GM12878 (cell line): ENCODE measurements at regions not wholly inside any gene's neighbourhood (a gene's known extent, or its start where the extent isn't known, plus 50 kb on each side); places are given as distances from the start of the nearest gene placed in this dataset.
A peak's percentile ranks its signal among the peaks of the same experiment; 100 is the strongest.

Experiments used
- ATAC-seq: fragments of 200-7000 bp; cut with Tn5 transposase; 3 replicates; pipeline ENCODE4 v1.9.1; 2020; ENCODE audit warnings: mild to moderate bottlenecking, moderate library complexity
- BruUV-seq: library from RNA; stranded (reverse); fragments of 400-500 nt; replicated peaks from 2 replicates; lab custom pipeline; 2021; lab: Mats Ljungman, UMichigan
- CTCF ChIA-PET: fragments of 300-600 bp; sonication (Branson Sonifier 250); formaldehyde crosslinking; extraction: SDS; loops from one replicate; lab custom pipeline; 2021; ENCODE audit warnings: inconsistent platforms; lab: Yijun Ruan, JAX
- POLR2A ChIA-PET: fragments of 350-600 bp; formaldehyde crosslinking; extraction: SDS; loops from one replicate; lab custom pipeline; 2021; ENCODE audit warnings: inconsistent platforms; lab: Charles Lee
- RAD21 ChIA-PET: fragments of 300-600 bp; sonication (Branson Sonifier 250); formaldehyde crosslinking; loops from one replicate; lab custom pipeline; 2023; ENCODE audit warnings: antibody characterized with exemption; ENCODE audit not compliant: unreplicated experiment; lab: Charles Lee
- SMC1A ChIA-PET: fragments of 300-600 bp; sonication (Branson Sonifier 250); formaldehyde crosslinking; loops from one replicate; lab custom pipeline; 2023; ENCODE audit not compliant: unreplicated experiment, uncharacterized antibody; lab: Charles Lee
- DNase-seq: peaks from one replicate; pipeline ENCODE4 v3.0.0-alpha.2; 2011; ENCODE audit warnings: low read depth, low spot score
- FAIRE-seq: peaks from 3 replicates; lab custom pipeline; 2011; peaks lifted over from hg19 to GRCh38; lab: Jason Lieb, UNC
- H2AFZ ChIP-seq: 2 replicates; pipeline ENCODE4 v1.6.0; 2011; ENCODE audit warnings: low read depth, low read length, control low read depth; ENCODE audit not compliant: control insufficient read depth
- H3K27ac ChIP-seq: 2 replicates; pipeline ENCODE4 v1.5.1; 2011; ENCODE audit warnings: control low read depth; ENCODE audit not compliant: control insufficient read depth, insufficient read depth
- H3K27me3 ChIP-seq, 2 experiments: replicated peaks in 1 of 2; 2 replicates each; pipeline versions ENCODE4 v1.6.0 to v1.6.1; 2011; ENCODE audit warnings: low read length in 1 of 2; ENCODE audit not compliant: control insufficient read depth in 2 of 2, insufficient read depth in 2 of 2
- H3K36me3 ChIP-seq, 2 experiments: 2 replicates each; pipeline ENCODE4 v1.5.1; 2011; ENCODE audit warnings: low read length in 1 of 2; ENCODE audit not compliant: control insufficient read depth in 2 of 2, insufficient read depth in 2 of 2
- H3K4me1 ChIP-seq: 2 replicates; pipeline ENCODE4 v1.6.1; 2011; ENCODE audit warnings: mild to moderate bottlenecking, low read length, moderate library complexity, mixed read lengths; ENCODE audit not compliant: control insufficient read depth, insufficient read depth
- H3K4me2 ChIP-seq: 2 replicates; pipeline ENCODE4 v1.6.0; 2011; ENCODE audit warnings: control low read depth; ENCODE audit not compliant: control insufficient read depth, insufficient read depth
- H3K4me3 ChIP-seq: fragments of 200-600 bp; sonication (generic); 2 replicates; pipeline ENCODE4 v1.5.1; 2016
- H3K79me2 ChIP-seq: 2 replicates; pipeline ENCODE4 v1.6.0; 2011; ENCODE audit warnings: low read length; ENCODE audit not compliant: control insufficient read depth, insufficient read depth
- H3K9ac ChIP-seq: 2 replicates; pipeline ENCODE4 v1.8.0; 2011; ENCODE audit warnings: low read length, control low read depth, mixed read lengths; ENCODE audit not compliant: control insufficient read depth, insufficient read depth
- H3K9me3 ChIP-seq: replicated peaks from 3 replicates; pipeline ENCODE4 v1.5.1; 2011; ENCODE audit warnings: mild to moderate bottlenecking, low read length; ENCODE audit not compliant: control insufficient read depth, insufficient read depth
- H4K20me1 ChIP-seq: 2 replicates; pipeline ENCODE4 v1.6.0; 2011; ENCODE audit not compliant: control insufficient read depth, insufficient read depth
- BACH1 ChIP-seq: fragments of 450-650 bp; IDR thresholded peaks from 2 replicates; pipeline ENCODE4 v1.6.1; 2017; ENCODE audit warnings: mild to moderate bottlenecking, borderline replicate concordance
- CBX5 ChIP-seq: sonication (generic); IDR thresholded peaks from 2 replicates; pipeline ENCODE4 v1.6.1; 2016; ENCODE audit warnings: low read depth, moderate library complexity, mild to moderate bottlenecking, inconsistent platforms
- EZH2 ChIP-seq: IDR thresholded peaks from 2 replicates; pipeline ENCODE4 v1.6.1; 2012; ENCODE audit warnings: low read depth, mild to moderate bottlenecking, control low read depth, inconsistent platforms, low read length, borderline replicate concordance; ENCODE audit not compliant: control insufficient read depth
- MEF2B ChIP-seq: fragments of 450-650 bp; IDR thresholded peaks from 2 replicates; pipeline ENCODE4 v1.6.1; 2018; ENCODE audit warnings: mild to moderate bottlenecking, moderate library complexity; ENCODE audit not compliant: partially characterized antibody, poor library complexity, severe bottlenecking
- POLR2AphosphoS5 ChIP-seq: IDR thresholded peaks from 2 replicates; pipeline ENCODE4 v1.6.1; 2011; ENCODE audit warnings: mild to moderate bottlenecking, low read length, inconsistent platforms
- RB1 ChIP-seq: fragments of 450-650 bp; formaldehyde crosslinking; IDR thresholded peaks from 2 replicates; pipeline ENCODE4 v1.6.1; 2017; ENCODE audit warnings: mild to moderate bottlenecking, borderline replicate concordance
- SIN3A ChIP-seq: IDR thresholded peaks from 2 replicates; pipeline ENCODE4 v1.6.1; 2012; ENCODE audit warnings: low read depth, low read length, improper control_type of control experiment
- SIX5 ChIP-seq: IDR thresholded peaks from 2 replicates; pipeline ENCODE4 v1.6.1; 2011; ENCODE audit warnings: mild to moderate bottlenecking, low read depth, low read length, moderate library complexity; ENCODE audit not compliant: severe bottlenecking
- SUPT20H ChIP-seq: IDR thresholded peaks from 2 replicates; pipeline ENCODE4 v1.6.1; 2011; ENCODE audit warnings: low read depth, mild to moderate bottlenecking, low read length, moderate library complexity, borderline replicate concordance; ENCODE audit not compliant: control insufficient read depth
- TAF1 ChIP-seq: IDR thresholded peaks from 2 replicates; pipeline ENCODE4 v1.6.1; 2011; ENCODE audit warnings: mild to moderate bottlenecking, low read depth, low read length, borderline replicate concordance
- TCF7 ChIP-seq: IDR thresholded peaks from 2 replicates; pipeline ENCODE4 v1.6.1; 2014; ENCODE audit warnings: antibody characterized with exemption, borderline replicate concordance
- WGBS: methylation state at CpG from one replicate; pipeline ENCODE4 v1.1.6; 2016; ENCODE audit warnings: low lambda C conversion rate; ENCODE audit not compliant: insufficient replicate concordance, insufficient coverage; ENCODE audit errors: missing lambda C conversion rate; 5-methylcytosine and 5-hydroxymethylcytosine counted together
- in situ Hi-C: fragments of 300-500 bp; cut with MboI; formaldehyde crosslinking; loops from 9 replicates; pipeline ENCODE4 v1.14.3; 2018; ENCODE audit warnings: mixed read lengths
- intact Hi-C: fragments of 100-400 bp; cut with micrococcal nuclease; formaldehyde crosslinking; loops from one replicate; pipeline ENCODE4 v1.14.2; 2022; ENCODE audit not compliant: unreplicated experiment
- TF ChIP-seq, protein P1 (sequence below), 3 experiments: IDR thresholded peaks in 2 of 3; conservative IDR thresholded peaks in 1 of 3; 2 replicates each; pipeline ENCODE4 v1.5.1; 2011; ENCODE audit warnings: low read depth in 3 of 3, low read length in 3 of 3, mild to moderate bottlenecking in 3 of 3, control low read depth in 2 of 3, moderate library complexity in 2 of 3, inconsistent platforms in 1 of 3, mixed read lengths in 1 of 3; ENCODE audit not compliant: control insufficient read depth in 2 of 3, insufficient read depth in 1 of 3; ENCODE audit errors: extremely low read depth in 1 of 3
- TF ChIP-seq, protein P2 (sequence below): fragments of 450-650 bp; IDR thresholded peaks from 2 replicates; pipeline ENCODE4 v1.6.1; 2016; ENCODE audit warnings: mild to moderate bottlenecking
- TF ChIP-seq, protein P3 (sequence below): IDR thresholded peaks from 2 replicates; pipeline ENCODE4 v1.6.1; 2011; ENCODE audit warnings: borderline replicate concordance, low read depth, mild to moderate bottlenecking, moderate library complexity, mixed read lengths, low read length; ENCODE audit not compliant: insufficient read depth; ENCODE audit errors: extremely low read length

DNA sequence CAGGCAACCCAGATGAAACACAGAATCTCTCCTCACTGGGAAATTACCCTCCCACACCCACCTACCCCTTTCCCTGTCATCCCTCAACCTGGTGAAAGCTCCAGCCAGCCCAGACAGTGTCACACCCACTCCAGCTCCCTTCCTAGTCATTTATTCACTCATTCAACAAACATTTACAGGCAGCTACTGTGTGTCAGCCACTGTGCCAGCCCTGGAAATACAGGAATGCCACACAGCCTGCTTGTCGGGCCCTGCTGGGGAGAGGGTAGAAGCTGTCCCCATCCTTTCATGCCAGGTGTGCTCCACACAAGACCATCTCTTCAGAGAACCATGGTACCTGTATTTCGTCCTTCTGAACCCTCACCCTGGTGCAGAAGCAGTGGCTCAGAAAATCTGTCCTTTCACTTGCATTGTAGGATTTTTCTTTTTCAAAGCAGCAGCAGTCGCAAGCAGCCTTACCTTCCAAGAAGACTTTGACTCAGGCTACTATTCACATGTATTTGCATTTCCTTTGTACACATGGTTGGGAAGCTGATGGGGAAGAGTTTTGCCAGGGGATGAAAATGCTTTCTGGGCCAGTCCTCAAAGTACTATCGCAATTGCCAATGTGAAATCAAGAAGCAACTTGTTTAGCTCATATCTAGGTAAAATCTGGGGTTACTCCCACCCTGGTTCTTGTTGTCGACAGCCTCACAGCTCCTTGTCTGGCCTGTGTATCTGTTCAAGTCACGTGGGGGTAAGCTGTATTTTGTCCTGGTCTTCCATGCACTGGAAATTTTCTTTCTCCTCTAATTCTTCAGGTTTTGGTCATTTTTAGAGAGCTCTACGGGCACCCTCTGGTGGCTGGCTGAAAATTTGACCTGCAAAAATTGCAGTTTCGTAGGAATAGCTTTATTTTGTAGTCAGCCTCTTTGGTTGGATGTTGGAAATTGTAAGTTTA, 147.4 kb upstream of the EGLN3 start:
- WGBS = 35% methylated on average over 8 of the region's 8 CpGs
- intact Hi-C loops (loop anchor here (1.0 to 10.0 kb wide), 5 partner anchors 130 to 259 kb away; no protein-coding TSS in a partner anchor), in situ Hi-C loops (no loop called here)
- H2AFZ ChIP-seq = no peak overlapping the region
- POLR2A ChIA-PET = interaction anchor here (0.5 to 1.7 kb wide), 8 partner anchors 52 to 250 kb away, joined by 3 to 5 read pairs (median 3); no protein-coding TSS in a partner anchor
- H3K27me3 ChIP-seq = no peaks in the 10 kb centered on the region
- CTCF ChIA-PET = interaction anchor here (0.7 to 18.8 kb wide), 92 partner anchors 8 to 1523 kb away, joined by 3 to 809 read pairs (median 6); partner anchors contain the start of gene EGLN3
- no peak overlapping the region for H3K9ac ChIP-seq
- FAIRE-seq (peak; percentile 7), ATAC-seq (peak; percentile 59), DNase-seq (peak; percentile 36)
- H3K4me1 ChIP-seq = no peaks in the 10 kb centered on the region
- BruUV-seq = no TSS peak
- SMC1A ChIA-PET = interaction anchor here (0.6 to 15.2 kb wide), 84 partner anchors 9 to 1492 kb away, joined by 3 to 668 read pairs (median 5); partner anchors contain the start of gene EGLN3
- H3K9me3 ChIP-seq = no peaks in the 10 kb centered on the region; the same call in 2 of the 3 replicates
- RAD21 ChIA-PET = interaction anchor here (0.7 to 9.9 kb wide), 77 partner anchors 8 to 1521 kb away, joined by 3 to 466 read pairs (median 5); partner anchors contain the start of gene EGLN3
- no peak overlapping the region for H3K4me3 ChIP-seq
- no peaks in the 10 kb centered on the region for H3K36me3 ChIP-seq
- H3K4me2 ChIP-seq = no peak overlapping the region
- no peaks in the 10 kb centered on the region for H4K20me1 ChIP-seq
- H3K79me2 ChIP-seq = no peaks in the 10 kb centered on the region
- no peak overlapping the region for H3K27ac ChIP-seq
- TF ChIP-seq, protein P1, sequence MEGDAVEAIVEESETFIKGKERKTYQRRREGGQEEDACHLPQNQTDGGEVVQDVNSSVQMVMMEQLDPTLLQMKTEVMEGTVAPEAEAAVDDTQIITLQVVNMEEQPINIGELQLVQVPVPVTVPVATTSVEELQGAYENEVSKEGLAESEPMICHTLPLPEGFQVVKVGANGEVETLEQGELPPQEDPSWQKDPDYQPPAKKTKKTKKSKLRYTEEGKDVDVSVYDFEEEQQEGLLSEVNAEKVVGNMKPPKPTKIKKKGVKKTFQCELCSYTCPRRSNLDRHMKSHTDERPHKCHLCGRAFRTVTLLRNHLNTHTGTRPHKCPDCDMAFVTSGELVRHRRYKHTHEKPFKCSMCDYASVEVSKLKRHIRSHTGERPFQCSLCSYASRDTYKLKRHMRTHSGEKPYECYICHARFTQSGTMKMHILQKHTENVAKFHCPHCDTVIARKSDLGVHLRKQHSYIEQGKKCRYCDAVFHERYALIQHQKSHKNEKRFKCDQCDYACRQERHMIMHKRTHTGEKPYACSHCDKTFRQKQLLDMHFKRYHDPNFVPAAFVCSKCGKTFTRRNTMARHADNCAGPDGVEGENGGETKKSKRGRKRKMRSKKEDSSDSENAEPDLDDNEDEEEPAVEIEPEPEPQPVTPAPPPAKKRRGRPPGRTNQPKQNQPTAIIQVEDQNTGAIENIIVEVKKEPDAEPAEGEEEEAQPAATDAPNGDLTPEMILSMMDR (IDR thresholded peaks at IDR 0.05 in 2 of 3, conservative IDR thresholded peaks at IDR 0.05 in 1 of 3; ENCODE audit: control insufficient read depth in 2 of 3, extremely low read depth in 1 of 3, insufficient read depth in 1 of 3, low read depth in 3 of 3, low read length in 3 of 3) = peak; percentile 57 to 74 (median 63); a peak in 5 of 6 replicates
- TF ChIP-seq POLR2AphosphoS5 (no peak), RB1 (peak; percentile 53; the same call in 1 of the 2 replicates), CBX5 (no peak), TCF7 (no peak), BACH1 (no peak), MEF2B (no peak), SIX5 (no peak), TAF1 (no peak), EZH2 (no peak), SUPT20H (no peak), SIN3A (no peak)
- TF ChIP-seq, protein P2, sequence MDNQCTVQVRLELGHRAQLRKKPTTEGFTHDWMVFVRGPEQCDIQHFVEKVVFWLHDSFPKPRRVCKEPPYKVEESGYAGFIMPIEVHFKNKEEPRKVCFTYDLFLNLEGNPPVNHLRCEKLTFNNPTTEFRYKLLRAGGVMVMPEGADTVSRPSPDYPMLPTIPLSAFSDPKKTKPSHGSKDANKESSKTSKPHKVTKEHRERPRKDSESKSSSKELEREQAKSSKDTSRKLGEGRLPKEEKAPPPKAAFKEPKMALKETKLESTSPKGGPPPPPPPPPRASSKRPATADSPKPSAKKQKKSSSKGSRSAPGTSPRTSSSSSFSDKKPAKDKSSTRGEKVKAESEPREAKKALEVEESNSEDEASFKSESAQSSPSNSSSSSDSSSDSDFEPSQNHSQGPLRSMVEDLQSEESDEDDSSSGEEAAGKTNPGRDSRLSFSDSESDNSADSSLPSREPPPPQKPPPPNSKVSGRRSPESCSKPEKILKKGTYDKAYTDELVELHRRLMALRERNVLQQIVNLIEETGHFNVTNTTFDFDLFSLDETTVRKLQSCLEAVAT = peak; percentile 40; the same call in 1 of the 2 replicates
- TF ChIP-seq, protein P3, sequence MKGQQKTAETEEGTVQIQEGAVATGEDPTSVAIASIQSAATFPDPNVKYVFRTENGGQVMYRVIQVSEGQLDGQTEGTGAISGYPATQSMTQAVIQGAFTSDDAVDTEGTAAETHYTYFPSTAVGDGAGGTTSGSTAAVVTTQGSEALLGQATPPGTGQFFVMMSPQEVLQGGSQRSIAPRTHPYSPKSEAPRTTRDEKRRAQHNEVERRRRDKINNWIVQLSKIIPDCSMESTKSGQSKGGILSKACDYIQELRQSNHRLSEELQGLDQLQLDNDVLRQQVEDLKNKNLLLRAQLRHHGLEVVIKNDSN = no peak
